CD14-positive monocyte (primary cell): ENCODE measurements at regions not wholly inside any gene's neighbourhood (a gene's known extent, or its start where the extent isn't known, plus 50 kb on each side); places are given as distances from the start of the nearest gene placed in this dataset.
A peak's percentile ranks its signal among the peaks of the same experiment; 100 is the strongest.

ENCODE experiments used
- DNase-seq, 3 donors: peaks; one replicate each; pipeline ENCODE4 v3.0.0-alpha.2; 2011 to 2022
- H2AFZ ChIP-seq: 2 replicates; pipeline ENCODE4 v1.6.0; 2012; ENCODE audit warnings: mild to moderate bottlenecking, low read depth, low read length, inconsistent platforms; ENCODE audit not compliant: insufficient read depth, poor library complexity, severe bottlenecking
- H3K27ac ChIP-seq, 2 donors: 1 replicate in 1 of 2; 2 replicates in 1 of 2; pipeline ENCODE4 v1.5.1; 2012 to 2013; ENCODE audit warnings: low read length in 2 of 2, control low read depth in 1 of 2, inconsistent platforms in 1 of 2, low read depth in 1 of 2, mild to moderate bottlenecking in 1 of 2
- H3K27me3 ChIP-seq, 2 donors: one replicate each; pipeline versions ENCODE4 v1.6.0 to v1.6.1; 2011 to 2013; ENCODE audit warnings: low read length in 2 of 2; ENCODE audit not compliant: control insufficient read depth in 2 of 2, insufficient read depth in 2 of 2
- H3K36me3 ChIP-seq, 2 donors: replicated peaks in 1 of 2; 1 replicate in 1 of 2; 2 replicates in 1 of 2; pipeline versions ENCODE4 v1.5.1 to v1.6.1; 2012 to 2013; ENCODE audit warnings: low read length in 2 of 2, control low read depth in 1 of 2, inconsistent platforms in 1 of 2, mild to moderate bottlenecking in 1 of 2; ENCODE audit not compliant: insufficient read depth in 2 of 2, control insufficient read depth in 1 of 2
- H3K4me1 ChIP-seq, 2 donors: 1 replicate in 1 of 2; 2 replicates in 1 of 2; pipeline versions ENCODE4 v1.5.1 to v1.6.1; 2012 to 2013; ENCODE audit warnings: low read length in 2 of 2, control low read depth in 1 of 2, inconsistent platforms in 1 of 2, mild to moderate bottlenecking in 1 of 2, moderate library complexity in 1 of 2; ENCODE audit not compliant: insufficient read depth in 2 of 2, control insufficient read depth in 1 of 2
- H3K4me2 ChIP-seq: replicated peaks from 2 replicates; pipeline ENCODE3; 2012; ENCODE audit warnings: low read length, moderate library complexity, mild to moderate bottlenecking; ENCODE audit not compliant: poor library complexity, severe bottlenecking; ENCODE audit errors: extremely low read depth
- H3K4me3 ChIP-seq, 3 experiments: fragments of 200-600 bp in 1 of 3; sonication (generic) in 1 of 3; replicated peaks in 1 of 3; 1 replicate in 2 of 3; 2 replicates in 1 of 3; pipeline ENCODE4 v1.5.1; 2011 to 2013; ENCODE audit warnings: low read length in 3 of 3, mild to moderate bottlenecking in 3 of 3, control low read depth in 2 of 3, low read depth in 2 of 3, inconsistent platforms in 1 of 3, moderate library complexity in 1 of 3
- H3K79me2 ChIP-seq: 2 replicates; pipeline ENCODE4 v1.6.0; 2012; ENCODE audit warnings: mild to moderate bottlenecking, control low read depth, inconsistent platforms, low read length, moderate library complexity; ENCODE audit not compliant: insufficient read depth
- H3K9ac ChIP-seq: 2 replicates; pipeline ENCODE4 v1.6.0; 2017; ENCODE audit warnings: low read length, mild to moderate bottlenecking; ENCODE audit not compliant: insufficient read depth, poor library complexity, severe bottlenecking
- H3K9me3 ChIP-seq, 2 donors: replicated peaks in 1 of 2; 1 replicate in 1 of 2; 2 replicates in 1 of 2; pipeline versions ENCODE4 v1.5.1 to v1.6.1; 2012 to 2013; ENCODE audit warnings: low read length in 2 of 2, control low read depth in 1 of 2; ENCODE audit not compliant: control insufficient read depth in 1 of 2, insufficient read depth in 1 of 2
- H4K20me1 ChIP-seq: 2 replicates; pipeline ENCODE4 v1.6.0; 2012; ENCODE audit warnings: mild to moderate bottlenecking, low read length, control low read depth, moderate library complexity; ENCODE audit not compliant: insufficient read depth
- H3K27ac Mint-ChIP-seq, 7 donors: one replicate each; pipeline ENCODE4 v1.8.0; 2020; ENCODE audit warnings: mild to moderate bottlenecking in 7 of 7, mixed read lengths in 7 of 7, moderate library complexity in 6 of 7, inconsistent platforms in 2 of 7
- H3K27me3 Mint-ChIP-seq, 3 donors: one replicate each; pipeline ENCODE4 v1.8.0; 2021 to 2022; ENCODE audit warnings: low read depth in 3 of 3, mild to moderate bottlenecking in 3 of 3, mixed read lengths in 3 of 3, moderate library complexity in 3 of 3, inconsistent platforms in 1 of 3
- H3K36me3 Mint-ChIP-seq, 2 donors: one replicate each; pipeline ENCODE4 v1.8.0; 2020; ENCODE audit warnings: mixed read lengths in 2 of 2, inconsistent platforms in 1 of 2, mild to moderate bottlenecking in 1 of 2
- H3K4me1 Mint-ChIP-seq: one replicate; pipeline ENCODE4 v1.8.0; 2020; ENCODE audit warnings: mild to moderate bottlenecking, mixed read lengths
- H3K4me3 Mint-ChIP-seq, 2 donors: one replicate each; pipeline ENCODE4 v1.8.0; 2020; ENCODE audit warnings: mild to moderate bottlenecking in 2 of 2, mixed read lengths in 2 of 2, moderate library complexity in 1 of 2
- H3K9me3 Mint-ChIP-seq, 7 donors: one replicate each; pipeline ENCODE4 v1.8.0; 2020 to 2022; ENCODE audit warnings: mixed read lengths in 7 of 7, mild to moderate bottlenecking in 6 of 7, moderate library complexity in 6 of 7, inconsistent platforms in 2 of 7
- CTCF ChIP-seq: fragments of 200-600 bp; IDR thresholded peaks from one replicate; pipeline ENCODE4 v1.8.0; 2022; ENCODE audit warnings: antibody characterized with exemption, mild to moderate bottlenecking
- WGBS: methylation state at CpG from one replicate; pipeline ENCODE4 v1.1.5; 2013; ENCODE audit warnings: missing lambda C conversion rate; ENCODE audit not compliant: insufficient coverage; 5-methylcytosine and 5-hydroxymethylcytosine counted together
- intact Hi-C, 2 donors: fragments of 100-400 bp; cut with micrococcal nuclease; formaldehyde crosslinking; loops; one replicate each; pipeline versions ENCODE4 v1.15.0 to v1.15.1; 2023

GRCh38 chr9:96073531-96074480 lies 198.3 kb downstream of the ERCC6L2 start:
- no peaks in the 10 kb centered on the region for H3K4me1 ChIP-seq
- H3K36me3 ChIP-seq = no peaks in the 10 kb centered on the region
- H3K79me2 ChIP-seq = no peaks in the 10 kb centered on the region
- intact Hi-C loops = no loop called here
- no peaks in the 10 kb centered on the region for H3K9me3 Mint-ChIP-seq
- no peak overlapping the region for H2AFZ ChIP-seq
- no peaks in the 10 kb centered on the region for H4K20me1 ChIP-seq
- no peaks in the 10 kb centered on the region for H3K9me3 ChIP-seq
- H3K36me3 Mint-ChIP-seq = no peaks in the 10 kb centered on the region
- DNase-seq = no peak
- H3K27me3 Mint-ChIP-seq = peaks cover 0 to 6% (median 2%) of the 10 kb centered on the region in 3 donors
- H3K9ac ChIP-seq = no peak overlapping the region
- H3K4me3 Mint-ChIP-seq = no peak overlapping the region
- 65% methylated on average over 8 of the region's 11 CpGs for WGBS
- no peak for TF ChIP-seq CTCF
- H3K27me3 ChIP-seq = no peaks in the 10 kb centered on the region
- H3K4me1 Mint-ChIP-seq = no peaks in the 10 kb centered on the region
- no peak overlapping the region for H3K4me3 ChIP-seq
- no peak overlapping the region for H3K4me2 ChIP-seq
- no peak overlapping the region for H3K27ac Mint-ChIP-seq
- no peak overlapping the region for H3K27ac ChIP-seq

- Histone ChIP-seq H4K20me1 (no peaks in the 10 kb centered on the region), H3K27me3 (no peaks in the 10 kb centered on the region), H3K36me3 (no peaks in the 10 kb centered on the region), H3K9ac (no peak overlapping the region), H3K27ac (no peak overlapping the region), H3K4me3 (no peak overlapping the region), H2AFZ (no peak overlapping the region), H3K4me2 (no peak overlapping the region), H3K79me2 (no peaks in the 10 kb centered on the region), H3K4me1 (no peaks in the 10 kb centered on the region), H3K9me3 (no peaks in the 10 kb centered on the region)
- intact Hi-C loops = no loop called here
- 98% methylated on average over 6 of the region's 8 CpGs for WGBS
- Mint-ChIP-seq H3K27ac (peak overlapping the region in 1 of 7 donors; percentile 30), H3K27me3 (peaks cover under 1 to 6% (median 2%) of the 10 kb centered on the region in 3 donors), H3K4me1 (no peaks in the 10 kb centered on the region), H3K9me3 (no peaks in the 10 kb centered on the region), H3K4me3 (no peak overlapping the region), H3K36me3 (no peaks in the 10 kb centered on the region)
- no peak for DNase-seq
- TF ChIP-seq CTCF = no peak
Observed at GRCh38 chr9:96072930-96073329, 197.4 kb downstream of the ERCC6L2 start.
